AG04450 (cell line): ENCODE measurements at regions not wholly inside any gene's neighbourhood (a gene's known extent, or its start where the extent isn't known, plus 50 kb on each side); places are given as distances from the start of the nearest gene placed in this dataset.

Source experiments
- CTCF ChIA-PET: fragments of 300-600, 350-600 bp; formaldehyde crosslinking; extraction: SDS; loops from one replicate; lab custom pipeline; 2022; ENCODE audit warnings: antibody characterized with exemption, inconsistent platforms; lab: Charles Lee
- POLR2A ChIA-PET: fragments of 350-600 bp; formaldehyde crosslinking; extraction: SDS; loops from one replicate; lab custom pipeline; 2021; ENCODE audit warnings: antibody characterized with exemption, inconsistent platforms; lab: Yijun Ruan, JAX
- DNase-seq: peaks from one replicate; pipeline ENCODE4 v3.0.0-alpha.2; 2011; ENCODE audit warnings: low read depth, low spot score
- H3K27ac ChIP-seq: one replicate; pipeline ENCODE4 v1.5.1; 2012; ENCODE audit warnings: low read depth, low read length, control low read depth
- H3K27me3 ChIP-seq: one replicate; pipeline ENCODE4 v1.6.0; 2012; ENCODE audit warnings: low read length; ENCODE audit not compliant: control insufficient read depth, insufficient read depth
- H3K4me3 ChIP-seq: 2 replicates; pipeline ENCODE4 v1.5.1; 2011; ENCODE audit warnings: mild to moderate bottlenecking, low read depth, low read length, control low read depth
- H3K9me3 ChIP-seq: 2 replicates; pipeline ENCODE4 v1.5.1; 2012; ENCODE audit warnings: low read length; ENCODE audit not compliant: control insufficient read depth, insufficient read depth
- CTCF ChIP-seq: IDR thresholded peaks from 2 replicates; pipeline ENCODE4 v1.5.1; 2011; ENCODE audit warnings: low read depth, low read length, control low read depth, inconsistent platforms

GRCh38 chr7:69049326-69049725 lies 548.9 kb upstream of the AUTS2 start:
- POLR2A ChIA-PET, result no interaction called here
- TF ChIP-seq CTCF, result no peak
- CTCF ChIA-PET, result no interaction called here
- no peak overlapping the region for H3K27ac ChIP-seq
- peaks cover 26% of the 10 kb centered on the region for H3K9me3 ChIP-seq
- no peak overlapping the region for H3K4me3 ChIP-seq
- DNase-seq, result no peak
- no peaks in the 10 kb centered on the region for H3K27me3 ChIP-seq

DNA sequence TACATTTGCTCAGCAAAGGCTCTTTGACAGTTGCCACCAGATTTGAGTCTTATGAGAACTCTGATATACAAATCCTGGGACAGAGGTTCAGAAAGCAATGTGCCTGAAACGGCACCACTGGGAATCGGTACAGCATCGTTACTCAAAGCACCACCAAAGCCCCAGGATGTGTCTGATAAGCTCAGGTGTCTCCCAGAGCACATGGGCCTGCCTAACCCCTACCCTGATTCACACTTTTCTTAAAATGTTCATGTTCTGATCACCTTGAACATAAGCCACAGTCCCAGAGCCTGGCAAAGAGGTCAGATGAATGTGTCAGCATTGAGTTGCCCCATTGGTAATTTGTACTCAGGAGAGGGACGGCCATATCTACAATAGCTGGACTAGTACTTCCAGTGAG lies 545.8 kb upstream of the AUTS2 start:
- no peak for DNase-seq
- no peaks in the 10 kb centered on the region for H3K27me3 ChIP-seq
- no peak overlapping the region for H3K27ac ChIP-seq
- TF ChIP-seq CTCF, result no peak
- ChIA-PET CTCF (no interaction called here), POLR2A (no interaction called here)
- H3K4me3 ChIP-seq, result no peak overlapping the region
- peaks cover 26% of the 10 kb centered on the region for H3K9me3 ChIP-seq

GRCh38 chr7:69060516-69060915 lies 537.8 kb upstream of the AUTS2 start:
- TF ChIP-seq CTCF, result no peak
- Histone ChIP-seq H3K9me3 (peaks cover 26% of the 10 kb centered on the region), H3K27ac (no peak overlapping the region), H3K4me3 (no peak overlapping the region), H3K27me3 (no peaks in the 10 kb centered on the region)
- ChIA-PET CTCF (no interaction called here), POLR2A (no interaction called here)
- DNase-seq, result no peak

DNA sequence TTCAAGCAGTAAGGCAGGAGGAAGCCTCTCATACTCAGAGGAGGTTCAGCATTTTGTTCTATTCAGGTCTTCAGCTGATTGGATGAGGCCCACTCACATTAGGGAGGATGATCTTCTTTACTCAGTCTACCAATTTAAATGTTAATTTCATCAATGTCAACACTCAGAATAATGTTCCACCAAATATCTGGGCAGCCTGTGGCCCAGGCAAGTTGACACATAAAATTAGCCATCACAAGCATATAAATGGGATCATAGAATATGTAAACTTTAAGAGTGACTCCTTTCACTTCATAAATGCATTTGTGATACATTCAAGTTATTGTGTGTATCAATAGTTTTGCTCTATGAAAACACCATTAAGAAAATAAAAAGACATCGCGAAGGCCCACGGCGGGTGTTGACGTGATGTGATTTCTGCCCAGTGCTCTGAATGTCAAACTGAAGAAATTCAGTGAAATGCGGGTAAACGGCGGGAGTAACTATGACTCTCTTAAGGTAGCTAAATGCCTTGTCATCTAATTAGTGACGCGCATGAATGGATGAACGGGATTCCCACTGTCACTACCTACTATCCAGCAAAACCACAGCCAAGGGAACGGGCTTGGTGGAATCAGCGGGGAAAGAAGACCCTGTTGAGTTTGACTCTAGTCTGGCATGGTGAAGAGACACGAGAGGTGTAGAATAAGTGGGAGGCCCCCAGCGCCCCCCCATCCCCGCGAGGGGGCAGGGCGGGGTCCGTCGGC lies 536.1 kb upstream of the AUTS2 start:
- H3K9me3 ChIP-seq, result peaks cover 26% of the 10 kb centered on the region
- no peak for TF ChIP-seq CTCF
- ChIA-PET CTCF (no interaction called here), POLR2A (no interaction called here)
- H3K27ac ChIP-seq, result no peak overlapping the region
- DNase-seq, result peak; percentile 6
- H3K4me3 ChIP-seq, result no peak overlapping the region
- H3K27me3 ChIP-seq, result no peaks in the 10 kb centered on the region

DNA sequence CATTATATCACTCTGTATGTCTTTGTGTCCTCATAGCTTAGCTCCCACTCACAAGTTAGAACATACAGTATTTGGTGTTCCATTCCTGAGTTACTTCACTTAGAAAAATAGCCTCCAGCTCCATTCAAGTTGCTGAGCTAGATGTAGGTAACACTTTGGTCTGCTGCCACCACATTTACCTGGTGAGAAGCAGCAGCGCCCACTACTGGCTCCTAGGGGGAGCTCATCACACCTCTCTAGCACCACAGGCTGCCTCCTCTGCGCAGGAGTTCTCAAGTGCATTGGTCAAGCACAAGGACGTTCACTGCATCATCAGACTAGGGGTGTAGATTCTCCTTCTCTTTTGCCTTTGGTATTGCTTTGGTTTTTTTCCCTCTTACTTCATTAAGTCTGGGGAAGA lies 530.9 kb upstream of the AUTS2 start:
- Histone ChIP-seq H3K27me3 (no peaks in the 10 kb centered on the region), H3K27ac (no peak overlapping the region), H3K9me3 (peaks cover 14% of the 10 kb centered on the region), H3K4me3 (no peak overlapping the region)
- POLR2A ChIA-PET, result no interaction called here
- no peak for TF ChIP-seq CTCF
- no peak for DNase-seq
- CTCF ChIA-PET, result no interaction called here
